Stimulated activated CD8-positive, alpha-beta memory T cell treated with anti-CD3 and anti-CD28 coated beads, Interleukin-15, amount 100 ng/mL, for 24 hours (primary cell): ENCODE measurements at regions not wholly inside any gene's neighbourhood (a gene's known extent, or its start where the extent isn't known, plus 50 kb on each side); places are given as distances from the start of the nearest gene placed in this dataset.

Source experiments
- DNase-seq: peaks from one replicate; pipeline ENCODE4 v3.0.0-alpha.2; 2020; ENCODE audit warnings: low read depth

DNA sequence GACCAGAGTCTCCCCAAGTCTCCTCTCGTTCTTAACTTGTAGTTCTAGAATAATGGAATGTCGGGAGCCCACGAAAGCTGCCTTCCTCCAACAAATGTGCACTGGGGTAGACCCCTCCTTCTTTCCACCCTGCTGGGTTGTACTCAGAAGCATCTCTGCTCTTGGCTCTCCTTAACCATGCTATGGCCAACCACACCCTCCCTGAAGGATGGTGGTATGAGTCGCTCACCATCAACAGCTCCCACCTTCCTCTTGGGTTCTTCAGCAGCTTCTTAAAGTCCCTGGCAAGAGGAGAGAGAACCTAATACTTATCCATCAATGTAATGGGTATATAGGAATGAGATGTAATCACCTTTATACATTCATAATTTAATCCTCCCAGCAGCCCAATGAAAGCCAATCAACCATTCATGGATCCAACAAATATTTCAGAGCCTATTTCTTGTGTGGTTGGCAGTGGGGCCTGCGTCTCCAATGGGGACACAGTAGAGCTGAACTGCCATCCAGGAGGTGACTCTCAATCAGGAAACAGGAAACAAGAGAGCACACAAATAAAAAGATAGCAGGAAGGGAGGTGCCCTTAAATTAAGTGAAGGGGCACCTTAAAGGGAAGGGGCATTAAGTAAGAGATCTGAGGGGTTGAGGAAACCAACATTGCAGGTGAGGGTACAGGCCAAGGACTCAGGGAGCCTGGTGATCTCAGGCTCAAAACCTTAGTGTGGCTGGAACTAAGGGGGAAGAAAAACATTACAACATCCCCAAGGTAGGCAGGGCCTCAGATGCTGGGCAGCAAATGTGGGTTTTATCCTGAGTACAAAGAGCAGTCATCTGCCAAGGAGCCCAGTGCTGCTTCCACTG, 64.4 kb upstream of the ETS2 start:
- no peak for DNase-seq

GRCh38 chr21:38741950-38742256, 63.8 kb upstream of the ETS2 start:
- DNase-seq = no peak

DNA sequence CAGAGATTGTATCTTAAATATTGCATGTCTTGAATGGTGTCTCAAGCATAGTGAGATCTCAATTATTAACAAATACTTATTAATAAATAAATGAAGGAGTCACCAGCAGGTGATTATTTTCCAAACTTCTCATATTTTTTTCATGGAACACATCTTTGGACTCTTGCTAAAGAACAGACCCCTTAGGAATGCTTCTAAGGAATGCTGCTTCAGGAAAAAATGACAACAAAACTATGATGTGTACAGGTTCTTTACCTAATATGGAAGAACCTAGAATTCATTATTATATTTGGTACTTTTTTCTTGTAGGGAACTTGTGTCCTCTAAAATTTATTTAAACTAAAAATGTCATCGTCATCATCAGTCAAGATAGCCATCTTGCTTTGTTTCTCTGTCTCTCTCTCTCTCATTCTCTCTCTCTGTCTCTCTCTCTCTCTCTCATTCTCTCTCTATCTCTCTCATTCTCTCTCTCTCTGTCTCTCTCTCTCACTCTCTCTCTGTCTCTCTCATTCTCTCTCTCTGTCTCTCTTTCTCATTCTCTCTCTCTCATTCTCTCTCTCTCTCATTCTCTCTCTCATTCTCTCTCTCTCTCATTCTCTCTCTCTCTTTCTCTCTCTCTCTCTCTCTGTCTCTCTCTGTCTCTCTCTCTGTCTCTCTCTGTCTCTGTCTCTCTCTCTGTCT, 63.0 kb upstream of the ETS2 start:
- DNase-seq = no peak

DNA sequence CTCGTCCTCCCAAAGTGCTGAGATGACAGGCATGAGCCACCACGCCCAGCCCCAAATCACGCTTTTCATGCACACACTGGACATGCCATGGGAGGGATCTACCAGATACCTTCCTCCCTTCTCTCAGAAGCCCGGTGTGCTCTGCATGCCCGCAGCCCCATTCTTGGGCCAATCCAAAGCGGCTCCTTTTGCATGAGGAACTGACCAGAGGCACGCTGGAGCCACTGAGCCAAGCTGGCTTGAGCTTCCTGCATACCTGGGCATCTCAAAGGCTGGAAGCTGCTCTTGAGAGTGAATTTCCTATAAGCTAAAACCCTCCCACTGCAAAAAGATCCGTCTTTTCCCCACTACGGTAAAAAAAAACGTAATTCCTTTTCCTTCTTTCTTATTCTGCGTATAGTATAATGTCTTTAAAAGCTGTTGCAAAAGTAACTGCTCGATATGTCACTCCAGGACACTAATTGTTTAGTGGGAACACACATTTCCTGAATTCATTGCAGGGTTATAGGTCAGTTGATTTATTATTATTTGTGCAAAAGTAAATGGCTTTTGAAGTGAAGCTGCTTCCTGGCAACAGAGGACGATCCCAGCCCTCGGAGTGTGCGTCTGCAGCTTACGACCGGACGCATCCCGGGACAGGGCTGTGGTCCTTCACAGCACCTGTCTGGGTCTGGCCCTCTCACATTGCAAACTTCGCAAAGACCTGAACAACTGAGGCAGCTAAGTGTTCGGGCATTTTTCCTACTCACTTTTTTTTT, 61.8 kb upstream of the ETS2 start:
- DNase-seq = no peak

DNA sequence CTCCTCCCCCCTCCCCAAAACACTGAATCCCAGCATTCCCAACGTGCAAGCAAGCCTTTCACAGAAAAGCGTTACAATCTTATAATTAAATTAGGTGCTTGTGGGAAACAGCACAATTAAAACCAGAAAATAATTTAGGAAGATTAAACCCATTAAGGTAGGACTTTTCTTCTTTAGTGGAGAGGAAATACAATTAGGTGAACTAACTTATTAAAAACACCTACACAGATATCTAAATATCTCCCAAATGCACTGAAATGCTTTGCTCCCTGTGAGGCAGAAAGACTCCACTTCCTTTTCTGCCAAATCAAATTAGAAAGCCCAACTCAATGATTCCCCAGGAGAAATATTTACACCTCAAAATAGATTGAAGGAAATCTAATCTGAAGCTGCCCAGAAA, 60.9 kb upstream of the ETS2 start:
- no peak for DNase-seq

DNA sequence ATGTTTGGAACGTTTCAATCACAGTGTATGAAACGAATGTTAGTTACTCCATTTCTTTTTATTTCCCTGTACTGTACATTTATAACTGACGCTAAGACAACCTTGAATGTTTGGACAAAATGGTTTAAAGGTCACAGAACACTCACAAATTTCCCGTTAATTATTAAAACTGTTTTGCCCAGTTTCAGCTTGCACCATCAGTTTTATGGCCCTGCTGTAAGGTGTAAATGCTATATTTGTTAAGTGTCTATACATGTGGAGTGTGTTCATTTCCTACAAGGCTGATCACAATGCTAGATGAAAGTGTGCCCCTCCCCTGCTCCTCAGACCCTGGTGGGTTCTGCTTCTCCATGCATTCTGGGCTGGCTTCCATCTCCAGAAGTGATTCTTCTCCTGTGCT, 57.9 kb upstream of the ETS2 start:
- no peak for DNase-seq

DNA sequence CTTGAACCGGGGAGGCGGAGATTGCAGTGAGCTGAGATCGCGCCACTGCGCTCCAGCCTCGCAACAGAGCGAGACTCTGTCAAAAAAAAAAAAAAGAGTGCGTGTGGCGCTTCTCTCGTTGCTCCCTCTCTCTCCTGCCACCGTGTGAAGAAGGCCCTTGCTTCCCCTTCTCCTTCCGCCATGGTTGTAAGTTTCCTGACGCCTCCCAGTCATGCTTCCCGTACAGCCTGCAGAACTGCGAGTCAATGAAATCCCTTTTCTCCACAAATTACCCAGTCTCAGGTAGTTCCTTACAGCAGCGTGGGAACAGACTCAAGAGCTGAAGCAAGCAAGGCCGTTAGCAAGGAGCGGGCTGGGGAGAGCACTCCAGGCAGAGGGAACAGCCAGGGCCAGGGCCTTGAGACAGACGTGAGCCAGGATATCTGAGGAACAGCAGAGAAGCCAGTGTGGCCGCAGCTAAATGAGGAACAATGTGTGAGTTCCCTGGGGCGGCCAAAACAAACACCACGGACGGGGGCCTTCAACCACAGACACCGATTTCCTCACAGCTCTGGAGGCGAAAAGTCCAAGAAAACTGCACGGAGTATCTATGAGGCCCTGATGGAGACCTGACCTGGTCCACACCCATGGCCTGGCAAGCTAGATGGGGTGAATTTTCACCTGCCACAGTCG, 54.2 kb upstream of the ETS2 start:
- DNase-seq = no peak

GRCh38 chr21:38752051-38752505, 53.7 kb upstream of the ETS2 start:
- DNase-seq = no peak

GRCh38 chr21:38753114-38753513, 52.6 kb upstream of the ETS2 start:
- no peak for DNase-seq

DNA sequence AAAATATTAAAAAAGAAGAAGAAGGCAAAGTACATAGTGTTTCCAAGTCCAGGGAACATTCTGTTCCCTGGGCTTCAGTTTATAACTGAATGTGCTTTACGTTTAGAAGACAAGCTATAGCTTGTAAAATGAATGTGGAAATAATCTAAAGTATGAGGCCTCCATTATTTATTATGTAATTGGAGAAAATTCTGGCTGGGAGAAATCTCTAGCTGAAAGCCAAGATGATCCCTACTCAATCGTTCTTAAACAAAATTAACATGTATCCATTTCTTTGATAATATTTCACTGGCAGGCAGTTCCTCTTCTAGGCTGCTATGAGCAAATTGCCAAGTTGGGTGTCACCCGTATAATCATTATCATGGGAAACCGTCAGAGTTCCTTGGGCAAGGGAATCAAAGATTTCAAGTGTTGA, 52.2 kb upstream of the ETS2 start:
- DNase-seq = no peak
